SK-N-MC (cell line): ENCODE measurements at regions not wholly inside any gene's neighbourhood (a gene's known extent, or its start where the extent isn't known, plus 50 kb on each side); places are given as distances from the start of the nearest gene placed in this dataset.
"Not testable (repeated sequence)": the region's sequence is repeated elsewhere in the genome, so short reads cannot be mapped to it uniquely, and the experiment has no call there.

ENCODE experiments used
- DNase-seq: peaks from one replicate; pipeline ENCODE4 v3.0.0-alpha.2; 2011; ENCODE audit warnings: low read depth, low spot score
- H3K27ac ChIP-seq: fragments of 200-600 bp; sonication (generic); 2 replicates; pipeline ENCODE4 v1.5.1; 2016; ENCODE audit warnings: mixed run types
- H3K36me3 ChIP-seq: fragments of 200-600 bp; sonication (generic); 2 replicates; pipeline ENCODE4 v1.6.1; 2017; ENCODE audit warnings: antibody characterized with exemption, low read length, mixed read lengths; ENCODE audit not compliant: insufficient read depth
- H3K4me3 ChIP-seq: fragments of 200-600 bp; sonication (generic); 2 replicates; pipeline ENCODE4 v1.5.1; 2016
- H3K9ac ChIP-seq: fragments of 200-600 bp; sonication (generic); 2 replicates; pipeline ENCODE4 v1.8.0; 2017; ENCODE audit warnings: mixed run types, mixed read lengths; ENCODE audit not compliant: insufficient read length
- H3K9me3 ChIP-seq: fragments of 200-600 bp; sonication (generic); 2 replicates; pipeline ENCODE4 v1.6.1; 2017; ENCODE audit warnings: low read depth, mild to moderate bottlenecking, antibody characterized with exemption, low read length, moderate library complexity, mixed read lengths
- EZH2 ChIP-seq: fragments of 200-600 bp; sonication (generic); IDR thresholded peaks from one replicate; pipeline ENCODE4 v1.6.1; 2017; ENCODE audit warnings: antibody characterized with exemption
- FOXP2 ChIP-seq: optimal IDR thresholded peaks from 2 replicates; pipeline ENCODE3; 2011; ENCODE audit warnings: mild to moderate bottlenecking, moderate library complexity; ENCODE audit not compliant: insufficient read depth; ENCODE audit errors: extremely low read length, control extremely low read depth
- POLR2AphosphoS5 ChIP-seq: IDR thresholded peaks from 2 replicates; pipeline ENCODE4 v1.6.1; 2012; ENCODE audit warnings: mild to moderate bottlenecking, low read depth, low read length, borderline replicate concordance

GRCh38 chrX:106220177-106220576, 52.1 kb downstream of the PWWP3B start:
- Histone ChIP-seq H3K4me3 (no peak overlapping the region), H3K9me3 (no peaks in the 10 kb centered on the region), H3K9ac (no peak overlapping the region), H3K27ac (no peak overlapping the region), H3K36me3 (no peaks in the 10 kb centered on the region)
- no peak for DNase-seq
- TF ChIP-seq POLR2AphosphoS5 (no peak), EZH2 (no peak)

- DNase-seq: no peak
- no peak for TF ChIP-seq EZH2
- H3K9me3 ChIP-seq: no peaks in the 10 kb centered on the region
Measured at GRCh38 chrX:106243376-106243775, 75.3 kb downstream of the PWWP3B start.

GRCh38 chrX:106246511-106246910, 78.4 kb downstream of the PWWP3B start:
- DNase-seq: no peak

More at GRCh38 chrX:106243376-106243775, 75.3 kb downstream of the PWWP3B start:
- no peaks in the 10 kb centered on the region for H3K36me3 ChIP-seq
- no peak overlapping the region for H3K9ac ChIP-seq
- H3K27ac ChIP-seq: no peak overlapping the region
- no peak overlapping the region for H3K4me3 ChIP-seq

GRCh38 chrX:106247162-106247561, 79.1 kb downstream of the PWWP3B start:
- Histone ChIP-seq H3K36me3 (no peaks in the 10 kb centered on the region), H3K4me3 (no peak overlapping the region), H3K9me3 (no peaks in the 10 kb centered on the region), H3K27ac (no peak overlapping the region), H3K9ac (no peak overlapping the region)
- DNase-seq: no peak
- TF ChIP-seq EZH2 (no peak), FOXP2 (no peak), POLR2AphosphoS5 (no peak)

More at GRCh38 chrX:106246511-106246910, 78.4 kb downstream of the PWWP3B start:
- no peak overlapping the region for H3K4me3 ChIP-seq
- no peaks in the 10 kb centered on the region for H3K36me3 ChIP-seq
- H3K9me3 ChIP-seq: no peaks in the 10 kb centered on the region
- no peak for TF ChIP-seq POLR2AphosphoS5
- TF ChIP-seq FOXP2: no peak
- no peak for TF ChIP-seq EZH2
- H3K9ac ChIP-seq: no peak overlapping the region
- no peak overlapping the region for H3K27ac ChIP-seq

GRCh38 chrX:106249706-106250379, 81.7 kb downstream of the PWWP3B start:
- DNase-seq: no peak
- Histone ChIP-seq H3K9me3 (no peaks in the 10 kb centered on the region), H3K27ac (no peak overlapping the region), H3K36me3 (no peaks in the 10 kb centered on the region), H3K4me3 (no peak overlapping the region), H3K9ac (no peak overlapping the region)
- no peak for TF ChIP-seq EZH2
- no peak for TF ChIP-seq POLR2AphosphoS5
- TF ChIP-seq FOXP2: no peak

GRCh38 chrX:106263817-106264216, 95.7 kb downstream of the PWWP3B start:
- TF ChIP-seq EZH2 (no peak), FOXP2 (no peak), POLR2AphosphoS5 (no peak)
- H3K4me3 ChIP-seq: no peak overlapping the region
- no peak overlapping the region for H3K9ac ChIP-seq
- H3K9me3 ChIP-seq: no peaks in the 10 kb centered on the region
- no peak overlapping the region for H3K27ac ChIP-seq
- no peak for DNase-seq
- no peaks in the 10 kb centered on the region for H3K36me3 ChIP-seq

GRCh38 chrX:106273947-106274587, 106.0 kb downstream of the PWWP3B start:
- H3K9me3 ChIP-seq, H3K9ac ChIP-seq, DNase-seq, H3K4me3 ChIP-seq, H3K27ac ChIP-seq, H3K36me3 ChIP-seq: not testable (repeated sequence)

- H3K9ac ChIP-seq, DNase-seq, H3K4me3 ChIP-seq, H3K27ac ChIP-seq, H3K9me3 ChIP-seq, H3K36me3 ChIP-seq: not testable (repeated sequence)
Measured at GRCh38 chrX:106275172-106275571, 107.1 kb downstream of the PWWP3B start.

- Histone ChIP-seq H3K4me3 (no peak overlapping the region), H3K27ac (no peak overlapping the region), H3K9me3 (no peaks in the 10 kb centered on the region), H3K36me3 (no peaks in the 10 kb centered on the region), H3K9ac (no peak overlapping the region)
- DNase-seq: no peak
- TF ChIP-seq POLR2AphosphoS5 (no peak), EZH2 (no peak), FOXP2 (no peak)
Measured at GRCh38 chrX:106278951-106279350, 110.8 kb downstream of the PWWP3B start.
